GM20000 (cell line): ENCODE measurements at regions not wholly inside any gene's neighbourhood (a gene's known extent, or its start where the extent isn't known, plus 50 kb on each side); places are given as distances from the start of the nearest gene placed in this dataset.

Experiments used
- DNase-seq: peaks from one replicate; pipeline ENCODE4 v3.0.0; 2012; ENCODE audit warnings: low spot score
- CTCF ChIP-seq: IDR thresholded peaks from 2 replicates; pipeline ENCODE4 v1.5.1; 2012; ENCODE audit warnings: mild to moderate bottlenecking, control low read depth; ENCODE audit errors: extremely low read depth, missing control alignments

GRCh38 chrX:120819126-120819525 is 56.5 kb downstream of the CT47B1 start:
- no peak for TF ChIP-seq CTCF
- no peak for DNase-seq

DNA sequence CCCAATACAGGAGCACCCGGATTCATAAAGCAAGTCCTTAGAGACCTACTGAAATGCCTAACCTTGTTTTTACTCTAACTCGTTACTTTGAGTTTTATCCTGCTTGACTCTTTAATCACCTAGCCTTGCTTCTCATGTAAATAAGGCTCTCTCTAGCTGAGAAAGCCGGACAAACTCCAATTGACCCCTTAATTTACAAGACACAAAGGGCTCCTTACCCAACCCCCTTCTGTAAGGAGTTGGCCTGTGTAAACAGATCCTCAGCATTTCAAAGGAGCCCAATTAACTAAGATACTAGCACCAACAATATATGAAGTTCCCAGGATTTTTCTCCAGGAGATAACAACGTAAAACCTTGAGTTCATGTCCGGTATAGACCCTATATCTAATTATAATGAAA is 61.7 kb downstream of the CT47B1 start:
- no peak for DNase-seq
- TF ChIP-seq CTCF = no peak

DNA sequence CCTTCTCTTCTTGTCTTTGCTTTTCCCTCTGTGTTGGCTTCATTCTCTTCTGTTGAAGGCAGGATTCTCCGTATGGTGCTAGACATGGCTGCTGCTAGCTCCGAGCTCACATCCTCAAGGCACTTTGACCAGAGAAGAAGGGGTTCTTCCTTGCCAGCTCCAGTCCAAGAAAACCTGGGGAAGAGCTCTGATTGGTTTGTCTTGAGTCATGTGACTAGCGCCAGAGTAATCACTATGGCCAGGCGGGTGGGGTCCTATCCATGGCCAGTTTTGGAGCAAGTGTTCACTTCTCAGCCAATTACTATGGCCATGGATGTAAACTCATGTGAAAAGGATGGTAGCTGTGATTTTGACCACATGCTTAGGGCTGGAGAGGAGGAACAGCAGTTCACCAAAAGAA is 74.2 kb downstream of the CT47B1 start:
- DNase-seq = no peak
- TF ChIP-seq CTCF = no peak

GRCh38 chrX:120797188-120797851 is 78.3 kb downstream of the CT47B1 start:
- TF ChIP-seq CTCF = no peak
- DNase-seq = no peak

DNA sequence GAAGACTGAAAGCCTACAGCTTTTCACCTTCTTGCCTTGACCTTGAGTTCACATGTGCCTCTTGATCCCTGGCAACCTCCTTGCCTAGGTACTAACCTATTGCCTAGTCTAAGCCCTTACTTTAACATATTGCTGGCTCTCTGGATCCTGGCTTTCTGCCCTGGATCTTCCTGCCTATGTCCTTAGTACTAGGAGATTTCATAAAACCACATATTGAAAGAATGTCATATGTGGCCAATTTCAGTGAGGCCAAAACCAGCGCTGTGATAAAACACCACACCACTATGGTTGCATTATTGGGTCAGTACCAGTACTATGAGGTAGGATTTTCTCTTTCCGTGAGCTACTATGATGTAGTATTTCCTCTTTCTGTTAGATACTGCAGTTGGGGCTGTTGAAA is 80.4 kb downstream of the CT47B1 start:
- TF ChIP-seq CTCF = no peak

GRCh38 chrX:120794525-120794975 is 81.1 kb downstream of the CT47B1 start:
- DNase-seq = no peak
- no peak for TF ChIP-seq CTCF

More for the DNA sequence above, 80.4 kb downstream of the CT47B1 start:
- DNase-seq = no peak

DNA sequence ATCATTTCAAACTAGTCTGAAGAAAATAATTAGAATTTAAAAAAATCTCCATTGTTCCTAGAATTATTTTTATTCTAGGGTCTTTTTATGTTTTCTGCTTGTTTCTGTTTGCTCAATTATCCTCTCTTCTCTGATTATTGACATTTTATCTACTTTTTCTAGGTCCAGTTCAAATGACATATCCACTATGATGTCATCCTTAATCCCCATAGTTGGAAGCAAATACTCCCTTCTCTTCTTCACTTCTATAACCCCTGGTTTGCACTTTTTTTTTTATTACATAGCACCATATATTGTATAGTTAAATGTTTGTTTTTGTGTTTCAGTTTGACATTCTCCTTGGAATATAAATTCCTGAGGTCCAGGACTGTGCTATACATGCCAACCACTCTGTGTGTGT is 82.6 kb downstream of the CT47B1 start:
- no peak for DNase-seq
- no peak for TF ChIP-seq CTCF
